BJ (cell line): ENCODE measurements at regions not wholly inside any gene's neighbourhood (a gene's known extent, or its start where the extent isn't known, plus 50 kb on each side); places are given as distances from the start of the nearest gene placed in this dataset.

ENCODE experiments used
- CTCF ChIA-PET: fragments of 350-600 bp; formaldehyde crosslinking; extraction: SDS; loops from one replicate; lab custom pipeline; 2021; ENCODE audit warnings: antibody characterized with exemption, inconsistent platforms; lab: Yijun Ruan, JAX
- POLR2A ChIA-PET: fragments of 300-600 bp; sonication (Branson Sonifier 250); formaldehyde crosslinking; extraction: SDS; loops from one replicate; lab custom pipeline; 2021; ENCODE audit warnings: antibody characterized with exemption; lab: Charles Lee
- DNase-seq: peaks from one replicate; pipeline ENCODE4 v3.0.0-alpha.2; 2011; ENCODE audit warnings: low read depth
- H3K27me3 ChIP-seq: 2 replicates; pipeline ENCODE4 v1.6.0; 2011; ENCODE audit warnings: low read length; ENCODE audit not compliant: control insufficient read depth, insufficient read depth
- H3K36me3 ChIP-seq: 2 replicates; pipeline ENCODE4 v1.5.1; 2011; ENCODE audit warnings: low read length; ENCODE audit not compliant: control insufficient read depth, insufficient read depth
- H3K4me3 ChIP-seq: 2 replicates; pipeline ENCODE4 v1.5.1; 2011; ENCODE audit warnings: low read depth, mild to moderate bottlenecking, control low read depth, low read length
- TF ChIP-seq, protein P1 (sequence below): IDR thresholded peaks from 2 replicates; pipeline ENCODE4 v1.5.1; 2011; ENCODE audit warnings: low read depth, mild to moderate bottlenecking, control low read depth, inconsistent platforms, low read length, moderate library complexity; ENCODE audit not compliant: insufficient read depth

DNA sequence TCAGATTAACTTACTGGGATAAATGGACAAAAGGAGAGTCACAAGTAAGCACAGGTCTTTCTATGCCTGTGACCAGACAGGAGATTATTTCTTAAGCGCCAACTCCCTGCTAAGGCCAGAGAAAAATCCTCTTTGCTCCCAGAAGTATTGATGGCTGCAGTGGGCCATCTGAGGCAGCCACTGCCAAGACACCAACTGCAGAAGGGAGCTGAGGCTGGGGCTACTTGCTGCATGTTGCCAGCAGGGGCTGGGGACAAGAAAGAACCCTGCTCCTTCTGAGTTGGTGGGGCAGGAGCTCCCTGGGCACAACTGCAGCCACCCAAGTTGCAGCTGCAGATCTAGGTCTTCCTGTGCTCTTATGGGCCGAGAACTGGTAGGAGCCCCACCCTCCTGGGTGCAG is 1075.3 kb downstream of the PCDH18 start:
- no peak overlapping the region for H3K4me3 ChIP-seq
- ChIA-PET POLR2A (no interaction called here), CTCF (no interaction called here)
- no peak for DNase-seq
- no peaks in the 10 kb centered on the region for H3K36me3 ChIP-seq
- TF ChIP-seq, protein P1, sequence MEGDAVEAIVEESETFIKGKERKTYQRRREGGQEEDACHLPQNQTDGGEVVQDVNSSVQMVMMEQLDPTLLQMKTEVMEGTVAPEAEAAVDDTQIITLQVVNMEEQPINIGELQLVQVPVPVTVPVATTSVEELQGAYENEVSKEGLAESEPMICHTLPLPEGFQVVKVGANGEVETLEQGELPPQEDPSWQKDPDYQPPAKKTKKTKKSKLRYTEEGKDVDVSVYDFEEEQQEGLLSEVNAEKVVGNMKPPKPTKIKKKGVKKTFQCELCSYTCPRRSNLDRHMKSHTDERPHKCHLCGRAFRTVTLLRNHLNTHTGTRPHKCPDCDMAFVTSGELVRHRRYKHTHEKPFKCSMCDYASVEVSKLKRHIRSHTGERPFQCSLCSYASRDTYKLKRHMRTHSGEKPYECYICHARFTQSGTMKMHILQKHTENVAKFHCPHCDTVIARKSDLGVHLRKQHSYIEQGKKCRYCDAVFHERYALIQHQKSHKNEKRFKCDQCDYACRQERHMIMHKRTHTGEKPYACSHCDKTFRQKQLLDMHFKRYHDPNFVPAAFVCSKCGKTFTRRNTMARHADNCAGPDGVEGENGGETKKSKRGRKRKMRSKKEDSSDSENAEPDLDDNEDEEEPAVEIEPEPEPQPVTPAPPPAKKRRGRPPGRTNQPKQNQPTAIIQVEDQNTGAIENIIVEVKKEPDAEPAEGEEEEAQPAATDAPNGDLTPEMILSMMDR: no peak
- H3K27me3 ChIP-seq: no peaks in the 10 kb centered on the region

DNA sequence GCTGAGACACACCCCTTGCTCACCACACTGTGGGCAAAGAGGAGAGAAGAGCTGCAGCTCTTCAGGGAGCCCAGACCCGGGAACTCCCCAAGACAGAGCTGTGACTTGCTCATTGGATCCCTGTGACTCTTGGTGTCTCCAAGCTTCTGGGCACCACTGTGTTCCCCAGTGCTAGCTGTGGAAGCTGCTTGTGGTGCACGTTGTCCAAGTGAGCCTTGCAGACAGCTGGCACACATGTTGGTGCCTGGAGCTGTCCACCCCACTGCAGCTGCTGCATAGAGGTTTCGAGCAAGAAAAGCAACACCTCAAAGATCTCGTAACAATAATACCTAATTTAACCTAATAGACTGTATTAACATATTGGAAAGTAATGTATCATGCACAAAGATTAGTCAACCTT is 1089.3 kb downstream of the PCDH18 start:
- DNase-seq: no peak
- POLR2A ChIA-PET: no interaction called here
- H3K4me3 ChIP-seq: no peak overlapping the region
- no peaks in the 10 kb centered on the region for H3K27me3 ChIP-seq
- CTCF ChIA-PET: no interaction called here
- TF ChIP-seq, protein P1: no peak
- no peaks in the 10 kb centered on the region for H3K36me3 ChIP-seq

DNA sequence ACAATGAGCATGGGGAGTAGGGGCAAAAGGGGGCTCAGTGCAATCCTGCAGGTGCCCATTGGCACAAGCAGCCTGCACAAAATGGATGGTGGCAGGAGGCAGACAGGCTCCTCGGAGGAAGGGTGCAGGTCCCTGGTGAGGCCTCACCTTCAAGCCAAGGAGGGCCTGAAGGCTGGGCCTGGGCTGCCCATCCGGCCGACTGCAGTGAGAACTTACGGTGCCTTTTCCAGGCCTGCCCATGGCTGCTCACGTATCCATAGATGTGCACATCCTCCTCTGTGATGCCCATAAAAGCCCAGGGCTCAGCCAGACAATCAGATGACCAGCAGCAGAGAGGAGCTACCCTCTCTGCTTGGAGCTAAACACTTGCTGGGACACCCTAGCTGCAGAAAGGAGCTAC is 1089.8 kb downstream of the PCDH18 start:
- Histone ChIP-seq H3K27me3 (no peaks in the 10 kb centered on the region), H3K4me3 (no peak overlapping the region), H3K36me3 (no peaks in the 10 kb centered on the region)
- no peak for DNase-seq
- TF ChIP-seq, protein P1: no peak
- POLR2A ChIA-PET: no interaction called here
- CTCF ChIA-PET: no interaction called here

DNA sequence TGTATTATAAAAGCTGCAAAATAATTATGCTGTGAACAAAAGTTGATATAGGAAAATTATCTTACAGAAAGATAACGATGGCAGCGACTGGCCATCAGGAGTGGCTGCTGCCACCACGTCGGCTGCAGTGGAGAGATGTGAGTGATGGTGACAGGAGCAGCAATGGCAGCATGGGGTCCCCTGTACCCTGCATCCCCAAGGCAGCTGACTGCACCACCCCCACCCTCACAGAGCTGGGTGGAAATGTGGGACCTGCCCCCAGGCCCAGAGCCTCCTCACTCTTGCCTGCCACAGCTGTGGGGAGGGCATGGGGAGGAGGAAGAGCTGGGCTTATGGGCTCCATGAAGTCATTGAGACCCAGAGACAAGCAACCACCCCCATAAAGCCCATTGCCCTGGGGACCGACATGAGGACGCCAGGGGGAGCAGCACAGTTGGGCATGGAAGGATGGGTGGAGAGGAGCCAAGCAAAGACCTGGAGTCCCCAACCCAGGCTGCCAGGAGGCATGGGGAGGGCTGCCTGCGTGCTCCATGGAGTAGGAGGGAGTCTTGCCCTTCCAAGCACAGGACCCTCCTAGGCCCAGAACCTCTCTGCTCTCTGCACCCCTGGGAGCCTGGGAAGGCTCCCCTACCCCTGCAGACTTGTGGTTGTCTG is 1090.5 kb downstream of the PCDH18 start:
- ChIA-PET CTCF (no interaction called here), POLR2A (no interaction called here)
- H3K27me3 ChIP-seq: no peaks in the 10 kb centered on the region
- no peak overlapping the region for H3K4me3 ChIP-seq
- H3K36me3 ChIP-seq: no peaks in the 10 kb centered on the region
- DNase-seq: no peak
- TF ChIP-seq, protein P1: no peak

DNA sequence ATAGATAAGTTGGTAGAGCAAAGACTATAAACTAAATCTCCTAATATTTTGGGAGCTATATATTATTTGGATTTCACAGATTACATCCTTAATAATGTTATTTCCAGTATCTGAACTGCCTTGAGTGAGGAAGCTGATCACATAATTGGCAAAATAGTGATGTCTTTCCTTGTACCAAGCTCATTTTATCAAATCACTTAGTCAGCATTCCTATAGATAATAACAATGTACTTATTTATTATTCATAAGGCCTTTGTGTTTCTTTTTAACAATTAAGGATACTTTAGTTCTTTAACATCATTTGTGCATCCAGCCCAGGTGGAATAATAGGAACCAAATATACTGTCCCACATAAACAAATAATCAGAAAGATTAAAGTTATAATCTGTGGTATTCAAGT is 1093.6 kb downstream of the PCDH18 start:
- no peak for DNase-seq
- POLR2A ChIA-PET: interaction anchor here (0.5 kb wide), 1 partner anchor 13 kb away, joined by 3 read pairs; no protein-coding TSS in a partner anchor
- TF ChIP-seq, protein P1: no peak

More for the DNA sequence above, 1093.6 kb downstream of the PCDH18 start:
- Histone ChIP-seq H3K27me3 (no peaks in the 10 kb centered on the region), H3K4me3 (no peak overlapping the region), H3K36me3 (no peaks in the 10 kb centered on the region)
- CTCF ChIA-PET: no interaction called here
